Uterus (tissue), 2 donors: ENCODE measurements at regions not wholly inside any gene's neighbourhood (a gene's known extent, or its start where the extent isn't known, plus 50 kb on each side); places are given as distances from the start of the nearest gene placed in this dataset.

Source experiments
- POLR2A ChIP-seq, 2 donors: fragments of 450-650 bp; IDR thresholded peaks; one replicate each; pipeline ENCODE4 v1.6.1; 2016; ENCODE audit warnings: antibody characterized with exemption in 2 of 2, mild to moderate bottlenecking in 1 of 2, moderate library complexity in 1 of 2
- TF ChIP-seq, protein P1 (sequence below), 4 experiments: fragments of 200-600 bp in 2 of 4; fragments of 450-650 bp in 2 of 4; sonication (generic) in 2 of 4; IDR thresholded peaks; one replicate each; pipeline ENCODE4 v1.5.1; 2016 to 2019; ENCODE audit warnings: antibody characterized with exemption in 4 of 4, mild to moderate bottlenecking in 2 of 4, moderate library complexity in 1 of 4

DNA sequence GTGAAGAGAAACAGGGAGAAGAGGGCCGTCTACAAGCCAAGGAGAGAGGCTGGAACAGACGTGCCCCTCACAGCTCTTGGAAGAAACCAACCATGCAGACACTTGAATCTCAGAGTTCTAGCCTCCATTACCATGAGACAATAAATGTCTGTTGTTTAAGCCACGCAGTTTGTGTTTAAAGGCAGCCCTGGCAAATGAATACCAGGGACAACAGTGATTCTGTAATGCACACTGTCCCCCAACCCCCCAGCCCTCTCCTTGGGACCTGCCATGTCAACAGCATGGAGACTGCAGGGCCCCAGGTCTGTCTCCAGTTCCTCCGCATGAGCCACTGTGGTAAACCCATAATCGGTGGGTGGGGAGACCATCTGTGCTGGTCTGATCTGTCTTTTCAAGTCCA, 348.0 kb upstream of the KLF3 start:
- TF ChIP-seq, protein P1, sequence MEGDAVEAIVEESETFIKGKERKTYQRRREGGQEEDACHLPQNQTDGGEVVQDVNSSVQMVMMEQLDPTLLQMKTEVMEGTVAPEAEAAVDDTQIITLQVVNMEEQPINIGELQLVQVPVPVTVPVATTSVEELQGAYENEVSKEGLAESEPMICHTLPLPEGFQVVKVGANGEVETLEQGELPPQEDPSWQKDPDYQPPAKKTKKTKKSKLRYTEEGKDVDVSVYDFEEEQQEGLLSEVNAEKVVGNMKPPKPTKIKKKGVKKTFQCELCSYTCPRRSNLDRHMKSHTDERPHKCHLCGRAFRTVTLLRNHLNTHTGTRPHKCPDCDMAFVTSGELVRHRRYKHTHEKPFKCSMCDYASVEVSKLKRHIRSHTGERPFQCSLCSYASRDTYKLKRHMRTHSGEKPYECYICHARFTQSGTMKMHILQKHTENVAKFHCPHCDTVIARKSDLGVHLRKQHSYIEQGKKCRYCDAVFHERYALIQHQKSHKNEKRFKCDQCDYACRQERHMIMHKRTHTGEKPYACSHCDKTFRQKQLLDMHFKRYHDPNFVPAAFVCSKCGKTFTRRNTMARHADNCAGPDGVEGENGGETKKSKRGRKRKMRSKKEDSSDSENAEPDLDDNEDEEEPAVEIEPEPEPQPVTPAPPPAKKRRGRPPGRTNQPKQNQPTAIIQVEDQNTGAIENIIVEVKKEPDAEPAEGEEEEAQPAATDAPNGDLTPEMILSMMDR (IDR thresholded peaks at IDR 0.05) = no peak
- no peak for TF ChIP-seq POLR2A (IDR thresholded peaks at IDR 0.05)
